Activated T-cell treated with anti-CD3 and anti-CD28 coated beads, Interleukin-2, amount 50 U/mL, for 72 hours (primary cell): ENCODE measurements at regions not wholly inside any gene's neighbourhood (a gene's known extent, or its start where the extent isn't known, plus 50 kb on each side); places are given as distances from the start of the nearest gene placed in this dataset.

Experiments used
- ATAC-seq, 2 donors: fragments of 150-1000 bp; cut with Tn5 transposase; replicated peaks in 1 of 2; 2 replicates each; pipeline ENCODE4 v1.10.0; 2021; ENCODE audit warnings: moderate library complexity in 2 of 2, mild to moderate bottlenecking in 1 of 2
- DNase-seq, 2 donors: peaks; one replicate each; pipeline ENCODE4 v3.0.0; 2021 to 2022; ENCODE audit warnings: mixed read lengths in 1 of 2
- H3K27ac Mint-ChIP-seq: one replicate; pipeline ENCODE4 v1.8.0; 2022; ENCODE audit warnings: mild to moderate bottlenecking, moderate library complexity, mixed read lengths
- H3K27me3 Mint-ChIP-seq: one replicate; pipeline ENCODE4 v1.8.0; 2022; ENCODE audit warnings: low read depth, mixed read lengths
- H3K36me3 Mint-ChIP-seq, 2 donors: one replicate each; pipeline ENCODE4 v1.8.0; 2022; ENCODE audit warnings: mixed read lengths in 2 of 2, mild to moderate bottlenecking in 1 of 2; ENCODE audit not compliant: insufficient read depth in 2 of 2
- H3K4me1 Mint-ChIP-seq: one replicate; pipeline ENCODE4 v1.8.0; 2022; ENCODE audit warnings: low read depth, mixed read lengths
- H3K4me3 Mint-ChIP-seq, 2 donors: one replicate each; pipeline ENCODE4 v1.8.0; 2022; ENCODE audit warnings: mild to moderate bottlenecking in 2 of 2, mixed read lengths in 2 of 2, moderate library complexity in 2 of 2
- H3K9me3 Mint-ChIP-seq, 2 donors: one replicate each; pipeline ENCODE4 v1.8.0; 2022; ENCODE audit warnings: mixed read lengths in 2 of 2

- H3K9me3 Mint-ChIP-seq, result peaks cover 0 to 3% of the 10 kb centered on the region in 2 donors
Observed at GRCh38 chr5:52481201-52481600, 306.5 kb upstream of the ITGA1 start.

GRCh38 chr5:52481851-52482250 is 305.9 kb upstream of the ITGA1 start:
- Mint-ChIP-seq H3K27ac (no peak overlapping the region), H3K4me3 (no peak overlapping the region), H3K27me3 (peaks cover 7% of the 10 kb centered on the region), H3K4me1 (no peaks in the 10 kb centered on the region), H3K9me3 (peaks cover 0 to 3% of the 10 kb centered on the region in 2 donors), H3K36me3 (no peaks in the 10 kb centered on the region)
- DNase-seq (no peak), ATAC-seq (no peak)

More at GRCh38 chr5:52481201-52481600, 306.5 kb upstream of the ITGA1 start:
- no peak overlapping the region for H3K27ac Mint-ChIP-seq
- ATAC-seq, result no peak
- no peak overlapping the region for H3K4me3 Mint-ChIP-seq
- no peak for DNase-seq
- H3K4me1 Mint-ChIP-seq, result no peaks in the 10 kb centered on the region
- peaks cover 7% of the 10 kb centered on the region for H3K27me3 Mint-ChIP-seq
- H3K36me3 Mint-ChIP-seq, result no peaks in the 10 kb centered on the region

- no peaks in the 10 kb centered on the region for H3K9me3 Mint-ChIP-seq
Observed at GRCh38 chr5:52491071-52491787, 296.5 kb upstream of the ITGA1 start.

GRCh38 chr5:52491818-52492217 is 295.9 kb upstream of the ITGA1 start:
- no peak overlapping the region for H3K4me3 Mint-ChIP-seq
- DNase-seq, result no peak
- no peaks in the 10 kb centered on the region for H3K36me3 Mint-ChIP-seq
- H3K27ac Mint-ChIP-seq, result no peak overlapping the region
- no peak for ATAC-seq
- no peaks in the 10 kb centered on the region for H3K9me3 Mint-ChIP-seq
- no peaks in the 10 kb centered on the region for H3K4me1 Mint-ChIP-seq
- no peaks in the 10 kb centered on the region for H3K27me3 Mint-ChIP-seq

More at GRCh38 chr5:52491071-52491787, 296.5 kb upstream of the ITGA1 start:
- no peaks in the 10 kb centered on the region for H3K36me3 Mint-ChIP-seq
- H3K27ac Mint-ChIP-seq, result no peak overlapping the region
- no peaks in the 10 kb centered on the region for H3K27me3 Mint-ChIP-seq
- ATAC-seq, result no peak
- H3K4me1 Mint-ChIP-seq, result no peaks in the 10 kb centered on the region
- no peak for DNase-seq
- no peak overlapping the region for H3K4me3 Mint-ChIP-seq

GRCh38 chr5:52497133-52497693 is 290.5 kb upstream of the ITGA1 start:
- H3K9me3 Mint-ChIP-seq, result no peaks in the 10 kb centered on the region
- no peak for ATAC-seq
- H3K36me3 Mint-ChIP-seq, result no peaks in the 10 kb centered on the region
- H3K4me3 Mint-ChIP-seq, result no peak overlapping the region
- H3K27me3 Mint-ChIP-seq, result no peaks in the 10 kb centered on the region
- no peaks in the 10 kb centered on the region for H3K4me1 Mint-ChIP-seq
- DNase-seq, result no peak
- no peak overlapping the region for H3K27ac Mint-ChIP-seq

GRCh38 chr5:52498607-52499006 is 289.1 kb upstream of the ITGA1 start:
- Mint-ChIP-seq H3K9me3 (no peaks in the 10 kb centered on the region), H3K4me1 (no peaks in the 10 kb centered on the region), H3K36me3 (no peaks in the 10 kb centered on the region), H3K27me3 (no peaks in the 10 kb centered on the region), H3K4me3 (no peak overlapping the region), H3K27ac (no peak overlapping the region)
- ATAC-seq (no peak), DNase-seq (no peak)

- no peak overlapping the region for H3K4me3 Mint-ChIP-seq
- peaks cover 16% of the 10 kb centered on the region for H3K27me3 Mint-ChIP-seq
- H3K4me1 Mint-ChIP-seq, result no peaks in the 10 kb centered on the region
- H3K27ac Mint-ChIP-seq, result no peak overlapping the region
- no peak for ATAC-seq
- no peak for DNase-seq
- H3K9me3 Mint-ChIP-seq, result no peaks in the 10 kb centered on the region
- H3K36me3 Mint-ChIP-seq, result no peaks in the 10 kb centered on the region
Observed at GRCh38 chr5:52502460-52502999, 285.2 kb upstream of the ITGA1 start.

- Mint-ChIP-seq H3K4me1 (no peaks in the 10 kb centered on the region), H3K4me3 (no peak overlapping the region), H3K27ac (no peak overlapping the region), H3K27me3 (peaks cover 16% of the 10 kb centered on the region), H3K36me3 (no peaks in the 10 kb centered on the region), H3K9me3 (no peaks in the 10 kb centered on the region)
- ATAC-seq, result no peak
- DNase-seq, result no peak
Observed at GRCh38 chr5:52504584-52505240, 283.0 kb upstream of the ITGA1 start.

GRCh38 chr5:52517667-52518066 is 270.0 kb upstream of the ITGA1 start:
- no peaks in the 10 kb centered on the region for H3K36me3 Mint-ChIP-seq
- no peaks in the 10 kb centered on the region for H3K4me1 Mint-ChIP-seq
- DNase-seq (no peak), ATAC-seq (no peak)
- H3K4me3 Mint-ChIP-seq, result no peak overlapping the region
- peaks cover 4 to 7% of the 10 kb centered on the region in 2 donors for H3K9me3 Mint-ChIP-seq
- no peak overlapping the region for H3K27ac Mint-ChIP-seq
- no peaks in the 10 kb centered on the region for H3K27me3 Mint-ChIP-seq

GRCh38 chr5:52520171-52520570 is 267.5 kb upstream of the ITGA1 start:
- Mint-ChIP-seq H3K4me3 (no peak overlapping the region), H3K27me3 (no peaks in the 10 kb centered on the region), H3K27ac (no peak overlapping the region), H3K36me3 (no peaks in the 10 kb centered on the region), H3K4me1 (no peaks in the 10 kb centered on the region), H3K9me3 (peaks cover 4 to 5% of the 10 kb centered on the region in 2 donors)
- ATAC-seq, result no peak
- DNase-seq, result no peak

GRCh38 chr5:52521236-52521635 is 266.5 kb upstream of the ITGA1 start:
- no peaks in the 10 kb centered on the region for H3K27me3 Mint-ChIP-seq
- H3K36me3 Mint-ChIP-seq, result no peaks in the 10 kb centered on the region
- peaks cover 1% of the 10 kb centered on the region in 2 donors for H3K9me3 Mint-ChIP-seq
- no peak overlapping the region for H3K27ac Mint-ChIP-seq
- no peak for ATAC-seq
- H3K4me1 Mint-ChIP-seq, result no peaks in the 10 kb centered on the region
- no peak for DNase-seq
- no peak overlapping the region for H3K4me3 Mint-ChIP-seq

GRCh38 chr5:52523701-52524100 is 264.0 kb upstream of the ITGA1 start:
- ATAC-seq (no peak), DNase-seq (no peak)
- H3K27ac Mint-ChIP-seq, result no peak overlapping the region
- H3K27me3 Mint-ChIP-seq, result no peaks in the 10 kb centered on the region
- peaks cover 0 to 1% of the 10 kb centered on the region in 2 donors for H3K9me3 Mint-ChIP-seq
- no peaks in the 10 kb centered on the region for H3K4me1 Mint-ChIP-seq
- no peaks in the 10 kb centered on the region for H3K36me3 Mint-ChIP-seq
- H3K4me3 Mint-ChIP-seq, result no peak overlapping the region

GRCh38 chr5:52531105-52531504 is 256.6 kb upstream of the ITGA1 start:
- ATAC-seq, result no peak
- H3K27ac Mint-ChIP-seq, result no peak overlapping the region
- no peaks in the 10 kb centered on the region for H3K4me1 Mint-ChIP-seq
- H3K36me3 Mint-ChIP-seq, result peaks cover 0 to 8% of the 10 kb centered on the region in 2 donors
- H3K4me3 Mint-ChIP-seq, result no peak overlapping the region
- peaks cover 10% of the 10 kb centered on the region in 2 donors for H3K9me3 Mint-ChIP-seq
- DNase-seq, result no peak
- H3K27me3 Mint-ChIP-seq, result no peaks in the 10 kb centered on the region
